Keratinocyte (primary cell): ENCODE measurements at regions not wholly inside any gene's neighbourhood (a gene's known extent, or its start where the extent isn't known, plus 50 kb on each side); places are given as distances from the start of the nearest gene placed in this dataset.

Experiments
- CTCF ChIP-seq, 3 experiments: IDR thresholded peaks in 1 of 3; conservative IDR thresholded peaks in 1 of 3; optimal IDR thresholded peaks in 1 of 3; 2 replicates in 2 of 3; 3 replicates in 1 of 3; pipeline versions ENCODE3 to v1.5.1; 2011; ENCODE audit warnings: low read length in 3 of 3, mild to moderate bottlenecking in 3 of 3, moderate library complexity in 2 of 3, control low read depth in 1 of 3, inconsistent platforms in 1 of 3; ENCODE audit not compliant: insufficient read depth in 2 of 3; ENCODE audit errors: extremely low read depth in 1 of 3
- EZH2 ChIP-seq: IDR thresholded peaks from one replicate; pipeline ENCODE4 v1.6.1; 2012; ENCODE audit warnings: inconsistent platforms, mild to moderate bottlenecking, low read length, moderate library complexity

- TF ChIP-seq CTCF (optimal IDR thresholded peaks at IDR 0.05 in 1 of 3, IDR thresholded peaks at IDR 0.05 in 1 of 3, conservative IDR thresholded peaks at IDR 0.05 in 1 of 3; ENCODE audit: extremely low read depth in 1 of 3, insufficient read depth in 2 of 3, low read length in 3 of 3) (no peak), EZH2 (no peak)
These were observed 76.7 kb upstream of the KCNK2 start for GRCh38 chr1:215005656-215006345.
